HUES6 (cell line): ENCODE measurements at regions not wholly inside any gene's neighbourhood (a gene's known extent, or its start where the extent isn't known, plus 50 kb on each side); places are given as distances from the start of the nearest gene placed in this dataset.

Experiments
- H3K27ac ChIP-seq: 2 replicates; pipeline ENCODE4 v1.7.0; 2013; ENCODE audit warnings: low read depth, mild to moderate bottlenecking, low read length, inconsistent platforms
- H3K27me3 ChIP-seq: 2 replicates; pipeline ENCODE4 v1.6.1; 2013; ENCODE audit warnings: low read length; ENCODE audit not compliant: control insufficient read depth, insufficient read depth
- H3K36me3 ChIP-seq: 2 replicates; pipeline ENCODE4 v1.6.1; 2013; ENCODE audit warnings: low read length; ENCODE audit not compliant: control insufficient read depth, insufficient read depth
- H3K4me1 ChIP-seq: 2 replicates; pipeline ENCODE4 v1.6.1; 2013; ENCODE audit warnings: low read length; ENCODE audit not compliant: control insufficient read depth, insufficient read depth
- H3K4me3 ChIP-seq: 2 replicates; pipeline ENCODE4 v1.5.1; 2013; ENCODE audit warnings: low read depth, low read length
- H3K9ac ChIP-seq: one replicate; pipeline ENCODE4 v1.6.1; 2013; ENCODE audit warnings: mild to moderate bottlenecking, low read length
- H3K9me3 ChIP-seq: 2 replicates; pipeline ENCODE4 v1.6.1; 2013; ENCODE audit warnings: low read depth, low read length; ENCODE audit not compliant: control insufficient read depth, insufficient read depth

DNA sequence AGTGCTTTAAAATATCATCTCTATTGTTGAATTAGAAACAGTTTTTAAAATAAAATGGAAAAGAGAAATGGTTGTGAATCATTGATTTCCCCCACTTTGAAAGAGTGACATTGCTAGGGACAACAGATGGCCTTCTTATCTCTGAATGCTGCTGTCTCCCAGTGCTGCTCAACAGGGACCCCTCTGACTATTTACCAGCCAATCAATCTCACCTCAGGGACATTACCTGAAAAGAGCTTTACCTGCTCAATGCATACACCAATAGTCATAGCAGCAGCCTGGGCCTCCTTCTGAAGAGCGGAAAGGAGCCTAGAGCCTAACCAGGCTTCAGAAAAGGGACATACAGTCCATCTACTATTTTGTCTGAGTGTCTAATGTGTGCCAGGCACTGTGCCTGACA is 162.8 kb downstream of the CGGBP1 start:
- H3K27ac ChIP-seq, result no peak overlapping the region
- H3K9ac ChIP-seq, result no peak overlapping the region
- no peaks in the 10 kb centered on the region for H3K36me3 ChIP-seq
- H3K9me3 ChIP-seq, result no peaks in the 10 kb centered on the region
- no peaks in the 10 kb centered on the region for H3K27me3 ChIP-seq
- H3K4me3 ChIP-seq, result no peak overlapping the region
- no peaks in the 10 kb centered on the region; the same call in 1 of the 2 replicates for H3K4me1 ChIP-seq

DNA sequence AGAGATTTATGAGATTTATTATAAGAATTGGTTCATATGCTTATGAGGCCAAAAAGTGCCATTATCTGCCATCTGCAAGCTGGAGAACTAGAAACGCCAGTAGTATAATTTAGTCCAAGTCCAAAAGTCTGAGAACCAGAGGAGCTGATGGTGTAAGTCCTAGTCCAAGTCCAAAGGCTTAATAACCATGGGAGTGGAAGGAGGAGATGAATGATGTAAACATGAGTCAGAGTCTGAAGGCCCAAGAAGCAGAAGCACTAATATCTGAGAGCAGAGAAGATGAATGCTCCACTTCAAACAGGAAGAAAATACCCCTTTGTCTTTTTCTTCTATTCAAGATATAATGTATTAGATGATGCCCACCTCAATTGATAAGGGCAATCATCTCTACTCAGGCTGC is 185.7 kb downstream of the CGGBP1 start:
- H3K9ac ChIP-seq, result no peak overlapping the region
- no peaks in the 10 kb centered on the region for H3K4me1 ChIP-seq
- no peak overlapping the region for H3K27ac ChIP-seq
- H3K4me3 ChIP-seq, result no peak overlapping the region
- H3K9me3 ChIP-seq, result peaks cover 2% of the 10 kb centered on the region; the same call in 1 of the 2 replicates
- H3K27me3 ChIP-seq, result no peaks in the 10 kb centered on the region
- H3K36me3 ChIP-seq, result no peaks in the 10 kb centered on the region

DNA sequence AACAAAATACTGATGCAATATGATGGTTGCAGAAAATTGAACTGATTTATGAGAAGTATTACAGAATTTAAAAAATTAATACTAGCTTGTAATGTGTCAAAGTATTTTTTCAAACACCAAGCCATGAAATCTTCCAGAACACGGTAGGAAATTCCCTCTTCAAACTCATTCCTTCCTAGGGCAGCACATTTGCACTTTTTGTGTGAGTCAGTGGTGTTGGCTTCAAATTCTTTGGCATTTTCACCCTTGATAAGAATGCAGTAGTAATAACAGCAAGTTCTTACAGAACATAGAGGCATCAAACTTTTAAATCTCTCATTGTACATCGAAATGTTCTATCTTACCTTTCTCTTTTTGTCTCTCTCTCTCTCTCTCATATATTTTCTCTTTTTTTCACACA is 191.8 kb downstream of the CGGBP1 start:
- Histone ChIP-seq H3K4me1 (no peaks in the 10 kb centered on the region), H3K27me3 (no peaks in the 10 kb centered on the region), H3K36me3 (no peaks in the 10 kb centered on the region), H3K27ac (no peak overlapping the region), H3K4me3 (no peak overlapping the region), H3K9ac (no peak overlapping the region), H3K9me3 (no peaks in the 10 kb centered on the region)

DNA sequence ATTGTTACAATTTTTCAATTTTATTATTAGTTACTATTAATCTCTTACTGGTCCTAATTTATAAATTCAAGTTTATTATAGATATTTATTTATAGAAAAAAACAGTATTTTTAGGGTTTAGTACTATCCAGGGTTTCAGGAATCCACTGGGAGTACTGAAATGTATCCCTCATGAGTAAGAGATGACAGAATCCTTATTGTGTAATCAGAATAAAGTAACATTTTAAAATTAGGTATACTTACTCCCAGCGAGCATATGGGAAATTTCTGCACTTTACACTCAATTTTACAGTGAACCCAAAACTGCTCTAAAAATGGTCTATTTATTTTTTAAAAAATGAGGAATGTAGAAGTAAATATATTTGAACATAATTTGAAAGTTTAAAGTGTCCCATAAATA is 202.7 kb downstream of the CGGBP1 start:
- no peaks in the 10 kb centered on the region for H3K4me1 ChIP-seq
- H3K27ac ChIP-seq, result no peak overlapping the region
- no peaks in the 10 kb centered on the region for H3K36me3 ChIP-seq
- no peaks in the 10 kb centered on the region for H3K9me3 ChIP-seq
- no peak overlapping the region for H3K9ac ChIP-seq
- no peaks in the 10 kb centered on the region for H3K27me3 ChIP-seq
- no peak overlapping the region for H3K4me3 ChIP-seq

DNA sequence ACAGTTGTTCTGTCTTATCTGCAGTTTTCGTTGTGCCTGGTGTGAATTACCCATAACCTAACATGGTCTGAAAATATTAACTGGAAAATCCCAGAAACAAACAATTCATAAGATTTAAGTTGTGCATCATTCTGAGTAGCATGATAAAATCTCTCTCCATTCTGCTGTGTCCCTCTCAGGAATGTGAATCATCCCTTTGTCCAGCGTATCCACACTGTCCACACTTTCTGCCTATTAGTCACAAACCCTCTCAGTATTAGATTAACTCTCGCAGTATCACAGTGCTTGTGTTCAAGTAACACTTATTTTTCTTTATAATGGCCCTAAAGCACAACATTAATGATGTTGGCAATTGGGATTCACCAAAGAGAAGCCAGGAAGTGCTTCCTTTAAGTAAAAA is 203.2 kb downstream of the CGGBP1 start:
- Histone ChIP-seq H3K27me3 (no peaks in the 10 kb centered on the region), H3K9ac (no peak overlapping the region), H3K4me1 (no peaks in the 10 kb centered on the region), H3K27ac (no peak overlapping the region), H3K36me3 (no peaks in the 10 kb centered on the region), H3K9me3 (no peaks in the 10 kb centered on the region), H3K4me3 (no peak overlapping the region)

DNA sequence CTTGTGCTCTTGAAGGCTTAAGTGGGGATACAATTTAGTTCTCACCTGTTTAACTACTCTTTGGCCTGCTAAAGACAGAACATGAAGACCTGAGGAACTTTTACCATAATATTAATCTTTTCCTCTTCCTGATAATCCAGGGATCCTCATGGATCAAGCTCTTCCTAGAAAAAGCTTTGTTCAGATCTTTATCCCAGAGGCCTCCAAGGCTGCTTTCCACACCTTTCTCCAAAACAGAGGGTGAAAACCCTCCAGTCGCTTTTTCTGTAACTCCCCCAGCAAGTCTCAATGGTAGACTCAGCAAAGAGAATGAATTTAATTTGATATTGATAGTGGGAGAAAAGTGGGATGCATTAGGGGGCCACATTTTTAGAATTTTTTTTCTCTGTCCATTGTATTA is 203.6 kb downstream of the CGGBP1 start:
- H3K4me3 ChIP-seq, result no peak overlapping the region
- no peaks in the 10 kb centered on the region for H3K9me3 ChIP-seq
- H3K27ac ChIP-seq, result no peak overlapping the region

DNA sequence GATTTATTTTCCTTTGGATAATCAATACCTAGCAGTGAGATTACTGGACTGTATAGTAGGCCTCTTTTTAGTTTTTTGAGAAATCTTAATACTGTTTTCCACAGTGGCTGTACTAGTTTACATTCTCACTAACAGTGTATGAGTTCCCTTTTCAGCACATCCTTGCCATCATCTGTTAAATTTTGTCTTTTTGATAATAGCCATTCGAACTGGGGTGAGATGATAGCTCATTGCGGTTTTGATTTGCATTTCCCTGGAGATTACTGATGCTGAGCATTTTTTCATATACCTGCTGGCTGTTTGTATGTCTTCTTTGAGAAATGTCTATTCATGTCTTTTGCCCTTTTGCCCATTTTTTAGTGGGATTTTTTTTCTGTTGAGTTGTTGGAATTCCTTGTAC is 210.8 kb downstream of the CGGBP1 start:
- Histone ChIP-seq H3K9ac (no peak overlapping the region), H3K27ac (no peak overlapping the region), H3K9me3 (no peaks in the 10 kb centered on the region), H3K36me3 (no peaks in the 10 kb centered on the region), H3K4me1 (no peaks in the 10 kb centered on the region), H3K27me3 (no peaks in the 10 kb centered on the region), H3K4me3 (no peak overlapping the region)

More for the DNA sequence above, 203.6 kb downstream of the CGGBP1 start:
- H3K4me1 ChIP-seq, result no peaks in the 10 kb centered on the region
- no peaks in the 10 kb centered on the region for H3K27me3 ChIP-seq
- no peak overlapping the region for H3K9ac ChIP-seq
- no peaks in the 10 kb centered on the region for H3K36me3 ChIP-seq

DNA sequence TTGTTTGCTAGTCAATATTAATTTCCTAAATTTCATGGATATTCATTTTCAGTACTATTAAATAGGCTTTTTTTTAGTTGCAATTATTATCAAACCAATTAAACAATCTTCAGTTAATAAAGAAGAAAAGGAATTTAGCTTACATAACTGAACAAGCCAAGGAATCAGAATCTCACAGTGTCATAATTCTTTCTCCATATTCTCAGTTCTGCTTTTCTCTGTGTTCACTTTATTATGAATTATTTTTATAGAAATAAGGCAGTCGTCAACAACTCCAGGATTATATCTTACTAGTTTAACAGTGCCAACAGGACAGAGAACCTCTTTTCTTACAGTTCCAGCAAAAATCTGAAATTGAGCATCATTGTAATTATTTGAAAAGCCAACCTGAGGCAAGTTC is 221.7 kb downstream of the CGGBP1 start:
- Histone ChIP-seq H3K9ac (no peak overlapping the region), H3K4me3 (no peak overlapping the region), H3K27ac (no peak overlapping the region), H3K36me3 (no peaks in the 10 kb centered on the region), H3K4me1 (no peaks in the 10 kb centered on the region), H3K27me3 (no peaks in the 10 kb centered on the region), H3K9me3 (peaks cover 5% of the 10 kb centered on the region; the same call in 1 of the 2 replicates)

DNA sequence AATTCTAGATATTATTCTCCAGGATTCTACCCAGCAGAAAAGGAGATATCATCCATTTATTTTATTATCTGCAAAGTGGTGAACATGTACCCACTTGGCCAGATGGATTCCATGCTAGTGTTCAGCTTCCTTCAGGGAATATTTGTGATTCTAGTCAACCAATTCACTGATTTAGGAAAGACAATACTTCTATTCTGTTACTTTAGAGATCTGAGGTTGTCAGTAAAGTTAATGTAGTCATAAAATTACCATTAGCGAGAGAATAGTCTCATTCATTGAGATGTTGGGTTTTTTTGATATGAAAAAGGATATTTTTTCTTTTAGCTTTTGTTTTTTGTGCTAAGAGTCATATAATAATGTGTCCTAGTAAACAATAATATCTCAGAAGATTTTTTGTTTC is 222.8 kb downstream of the CGGBP1 start:
- no peak overlapping the region for H3K27ac ChIP-seq
- no peaks in the 10 kb centered on the region for H3K36me3 ChIP-seq
- H3K27me3 ChIP-seq, result no peaks in the 10 kb centered on the region
- H3K9ac ChIP-seq, result no peak overlapping the region
- no peaks in the 10 kb centered on the region for H3K4me1 ChIP-seq
- no peak overlapping the region for H3K4me3 ChIP-seq
- H3K9me3 ChIP-seq, result peaks cover 5% of the 10 kb centered on the region; the same call in 1 of the 2 replicates

DNA sequence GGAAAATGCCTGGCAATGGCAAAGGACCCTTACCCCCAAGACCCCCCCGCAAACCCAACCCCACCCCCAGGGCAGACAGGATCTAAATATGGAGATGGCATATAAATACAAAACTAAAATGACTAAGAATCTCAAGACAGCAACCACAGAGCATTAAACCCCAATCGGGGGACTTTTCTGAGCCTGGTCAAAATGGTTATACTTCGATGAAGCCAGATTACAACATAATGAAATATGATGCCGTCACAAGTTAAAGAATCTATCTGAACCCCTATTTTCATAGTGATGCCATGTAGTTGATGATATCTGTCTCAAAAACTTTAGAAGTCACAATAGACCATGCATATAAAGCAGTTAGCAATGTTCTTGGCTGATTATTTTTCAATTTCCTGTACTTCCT is 223.6 kb downstream of the CGGBP1 start:
- H3K4me3 ChIP-seq, result no peak overlapping the region

DNA sequence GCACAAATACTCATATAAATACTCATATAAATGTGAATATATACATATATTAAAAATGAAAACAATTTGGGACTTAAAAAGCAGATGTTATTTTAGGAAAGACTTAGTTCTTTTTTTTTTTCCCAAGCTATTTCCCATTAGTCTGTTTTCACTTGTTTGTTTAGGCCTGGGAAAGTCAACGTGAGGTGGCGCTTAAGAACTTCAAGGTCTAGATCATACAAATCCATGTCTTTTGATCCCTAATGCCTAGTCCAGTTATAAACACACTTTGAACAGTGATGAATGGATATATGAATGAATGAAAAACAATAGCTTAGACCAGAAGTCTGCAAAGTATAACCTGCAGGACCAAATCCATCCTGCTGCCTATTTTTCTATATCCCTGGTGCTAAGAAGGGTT is 224.5 kb downstream of the CGGBP1 start:
- Histone ChIP-seq H3K4me1 (no peaks in the 10 kb centered on the region), H3K9ac (no peak overlapping the region), H3K4me3 (no peak overlapping the region), H3K9me3 (peaks cover 4% of the 10 kb centered on the region; the same call in 1 of the 2 replicates), H3K27me3 (no peaks in the 10 kb centered on the region), H3K36me3 (no peaks in the 10 kb centered on the region), H3K27ac (no peak overlapping the region)

More for the DNA sequence above, 223.6 kb downstream of the CGGBP1 start:
- Histone ChIP-seq H3K36me3 (no peaks in the 10 kb centered on the region), H3K27me3 (no peaks in the 10 kb centered on the region), H3K4me1 (no peaks in the 10 kb centered on the region), H3K27ac (no peak overlapping the region), H3K9me3 (peaks cover 5% of the 10 kb centered on the region; the same call in 1 of the 2 replicates), H3K9ac (no peak overlapping the region)

DNA sequence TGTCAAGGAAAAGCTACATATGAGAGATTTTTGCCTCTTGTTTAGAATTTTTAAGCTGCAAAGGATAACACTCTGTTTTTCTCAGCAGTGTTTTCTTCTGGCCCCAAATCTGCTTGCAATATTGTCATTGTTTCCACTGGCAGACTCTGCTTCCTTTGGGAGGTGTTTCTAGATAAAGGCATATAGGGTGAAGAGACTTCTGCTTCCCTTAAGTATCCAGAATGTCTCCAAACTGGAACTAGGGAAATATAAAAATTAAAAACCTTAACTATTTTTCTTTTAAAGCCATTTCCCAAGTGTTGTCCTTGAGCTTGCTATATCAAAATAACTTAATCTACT is 225.8 kb downstream of the CGGBP1 start:
- H3K36me3 ChIP-seq, result no peaks in the 10 kb centered on the region
- H3K4me1 ChIP-seq, result no peaks in the 10 kb centered on the region
- H3K9ac ChIP-seq, result no peak overlapping the region
- no peaks in the 10 kb centered on the region for H3K27me3 ChIP-seq
- no peak overlapping the region for H3K27ac ChIP-seq
- H3K9me3 ChIP-seq, result no peaks in the 10 kb centered on the region
- H3K4me3 ChIP-seq, result no peak overlapping the region
